ENCODE measurements at regions not wholly inside any gene's neighbourhood (a gene's known extent, or its start where the extent isn't known, plus 50 kb on each side); places are given as distances from the start of the nearest gene placed in this dataset.

GRCh38 chr9:8037745-8038144 lies 238.2 kb upstream of the DMAC1 start:
- TF ChIP-seq, protein P1, sequence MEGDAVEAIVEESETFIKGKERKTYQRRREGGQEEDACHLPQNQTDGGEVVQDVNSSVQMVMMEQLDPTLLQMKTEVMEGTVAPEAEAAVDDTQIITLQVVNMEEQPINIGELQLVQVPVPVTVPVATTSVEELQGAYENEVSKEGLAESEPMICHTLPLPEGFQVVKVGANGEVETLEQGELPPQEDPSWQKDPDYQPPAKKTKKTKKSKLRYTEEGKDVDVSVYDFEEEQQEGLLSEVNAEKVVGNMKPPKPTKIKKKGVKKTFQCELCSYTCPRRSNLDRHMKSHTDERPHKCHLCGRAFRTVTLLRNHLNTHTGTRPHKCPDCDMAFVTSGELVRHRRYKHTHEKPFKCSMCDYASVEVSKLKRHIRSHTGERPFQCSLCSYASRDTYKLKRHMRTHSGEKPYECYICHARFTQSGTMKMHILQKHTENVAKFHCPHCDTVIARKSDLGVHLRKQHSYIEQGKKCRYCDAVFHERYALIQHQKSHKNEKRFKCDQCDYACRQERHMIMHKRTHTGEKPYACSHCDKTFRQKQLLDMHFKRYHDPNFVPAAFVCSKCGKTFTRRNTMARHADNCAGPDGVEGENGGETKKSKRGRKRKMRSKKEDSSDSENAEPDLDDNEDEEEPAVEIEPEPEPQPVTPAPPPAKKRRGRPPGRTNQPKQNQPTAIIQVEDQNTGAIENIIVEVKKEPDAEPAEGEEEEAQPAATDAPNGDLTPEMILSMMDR (IDR thresholded peaks at IDR 0.05) = no peak
- TF ChIP-seq POLR2A (IDR thresholded peaks at IDR 0.05) = no peak
